ENCODE measurements at regions not wholly inside any gene's neighbourhood (a gene's known extent, or its start where the extent isn't known, plus 50 kb on each side); places are given as distances from the start of the nearest gene placed in this dataset.

DNA sequence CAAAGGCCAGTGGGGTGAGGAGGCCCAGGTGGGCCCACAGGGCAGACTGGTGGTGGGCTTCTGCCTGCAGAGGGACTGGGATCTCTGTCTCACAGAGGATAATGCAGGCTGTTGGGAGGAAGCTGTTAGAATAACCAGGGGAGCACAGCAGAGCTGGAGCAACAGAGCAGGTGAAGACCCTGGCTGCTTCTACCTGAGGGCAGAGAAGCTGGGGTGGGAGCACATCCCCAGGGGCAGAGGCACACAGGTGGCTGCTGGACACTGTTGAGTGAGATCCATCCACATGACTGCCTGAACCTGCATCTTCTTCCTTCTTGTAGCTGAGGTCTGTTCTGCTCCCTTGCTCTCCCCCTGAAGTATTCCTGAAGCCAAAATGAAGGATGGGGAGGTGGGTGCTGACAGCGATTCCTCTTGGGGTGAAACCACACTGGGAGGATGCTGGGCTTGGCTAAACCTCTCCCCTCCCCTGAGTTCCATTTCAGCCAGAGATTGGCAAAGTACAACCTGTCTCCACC lies 1725.0 kb downstream of the TP53TG3F start:
- Histone ChIP-seq H3K9me1 (ENCODE audit: control insufficient read depth, extremely low read depth, insufficient read depth, low read length) (no peaks in the 10 kb centered on the region), H4K20me1 (ENCODE audit: control insufficient read depth, extremely low read depth, insufficient read depth, low read length) (no peaks in the 10 kb centered on the region), H3K79me2 (ENCODE audit: control insufficient read depth, insufficient read depth, low read length) (no peaks in the 10 kb centered on the region), H2AFZ (ENCODE audit: control insufficient read depth, low read length) (no peak overlapping the region), H3K9ac (ENCODE audit: control insufficient read depth, extremely low read depth, insufficient read depth, low read length) (no peak overlapping the region), H3K4me2 (ENCODE audit: control insufficient read depth, extremely low read depth, insufficient read depth, low read depth, low read length) (no peak overlapping the region), H3K27ac (ENCODE audit: control insufficient read depth, insufficient read depth, low read length) (no peak overlapping the region), H3K27me3 (ENCODE audit: control insufficient read depth, extremely low read depth, insufficient read depth, low read length) (no peaks in the 10 kb centered on the region), H3K4me3 (ENCODE audit: control insufficient read depth in 2 of 3, extremely low read depth in 1 of 3, insufficient read depth in 2 of 3, low read depth in 1 of 3, low read length in 3 of 3) (no peak overlapping the region), H3K9me3 (ENCODE audit: control insufficient read depth, low read depth, low read length) (no peaks in the 10 kb centered on the region), H3K4me1 (ENCODE audit: control insufficient read depth, extremely low read depth, insufficient read depth, low read length) (no peaks in the 10 kb centered on the region), H3K36me3 (ENCODE audit: control insufficient read depth in 2 of 2, extremely low read depth in 1 of 2, insufficient read depth in 2 of 2, low read length in 2 of 2) (no peaks in the 10 kb centered on the region)
- FAIRE-seq: no peak
- DNase-seq (ENCODE audit: low read depth, low spot score): no peak
- dilution Hi-C loops (cut with MboI; ENCODE audit: extremely low pct_ligation_motif_present, low sequenced_read_pairs): no loop called here
- TF ChIP-seq CTCF (optimal IDR thresholded peaks at IDR 0.05 in 1 of 3, IDR thresholded peaks at IDR 0.05 in 1 of 3, conservative IDR thresholded peaks at IDR 0.05 in 1 of 3; ENCODE audit: extremely low read depth in 1 of 3, insufficient read depth in 2 of 3, low read length in 3 of 3): no peak
- TF ChIP-seq EZH2 (IDR thresholded peaks at IDR 0.05; ENCODE audit: low read length): no peak

DNA sequence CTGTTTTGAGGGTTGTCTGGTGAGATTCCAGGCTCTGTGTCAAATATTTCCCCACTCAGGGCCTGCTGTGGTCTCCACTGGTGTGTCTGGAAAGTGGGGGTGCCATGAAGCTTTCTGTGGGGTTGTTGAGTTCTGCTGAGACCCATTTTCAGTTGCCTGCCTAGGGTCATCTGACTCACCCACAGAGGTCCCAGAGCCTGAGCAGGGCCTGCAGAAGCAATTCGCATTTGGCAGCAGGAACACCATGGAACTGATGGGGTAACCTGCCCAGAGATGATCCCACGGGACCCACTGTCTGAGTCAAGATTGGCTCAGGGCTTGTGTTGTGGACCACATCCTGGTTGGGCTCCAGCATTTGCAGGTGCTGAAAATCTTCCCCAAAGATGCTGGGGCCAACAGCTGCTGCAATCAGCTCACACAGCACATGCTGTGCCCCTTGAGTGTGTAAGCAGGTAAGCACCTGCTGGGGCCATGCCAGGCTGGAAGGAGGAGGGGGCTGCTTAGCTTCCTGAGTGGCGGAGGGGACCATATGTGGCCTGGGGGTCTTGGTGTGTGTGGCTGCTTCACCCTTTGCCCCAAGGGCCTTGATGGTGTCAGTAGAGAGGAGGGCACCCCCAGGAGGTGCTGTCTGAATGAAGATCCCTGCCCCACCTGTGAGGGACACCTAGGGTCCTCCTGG lies 1726.1 kb downstream of the TP53TG3F start:
- no peaks in the 10 kb centered on the region for H3K36me3 ChIP-seq (ENCODE audit: control insufficient read depth in 2 of 2, extremely low read depth in 1 of 2, insufficient read depth in 2 of 2, low read length in 2 of 2)
- H3K4me1 ChIP-seq (ENCODE audit: control insufficient read depth, extremely low read depth, insufficient read depth, low read length): no peaks in the 10 kb centered on the region
- no peak overlapping the region for H3K4me2 ChIP-seq (ENCODE audit: control insufficient read depth, extremely low read depth, insufficient read depth, low read depth, low read length)
- dilution Hi-C loops (cut with MboI; ENCODE audit: extremely low pct_ligation_motif_present, low sequenced_read_pairs): no loop called here
- DNase-seq (ENCODE audit: low read depth, low spot score) (no peak), FAIRE-seq (no peak)
- no peaks in the 10 kb centered on the region for H4K20me1 ChIP-seq (ENCODE audit: control insufficient read depth, extremely low read depth, insufficient read depth, low read length)
- H3K79me2 ChIP-seq (ENCODE audit: control insufficient read depth, insufficient read depth, low read length): no peaks in the 10 kb centered on the region
- no peaks in the 10 kb centered on the region for H3K9me1 ChIP-seq (ENCODE audit: control insufficient read depth, extremely low read depth, insufficient read depth, low read length)
- H3K9ac ChIP-seq (ENCODE audit: control insufficient read depth, extremely low read depth, insufficient read depth, low read length): no peak overlapping the region
- H2AFZ ChIP-seq (ENCODE audit: control insufficient read depth, low read length): no peak overlapping the region
- no peak for TF ChIP-seq CTCF (optimal IDR thresholded peaks at IDR 0.05 in 1 of 3, IDR thresholded peaks at IDR 0.05 in 1 of 3, conservative IDR thresholded peaks at IDR 0.05 in 1 of 3; ENCODE audit: extremely low read depth in 1 of 3, insufficient read depth in 2 of 3, low read length in 3 of 3)
- TF ChIP-seq EZH2 (IDR thresholded peaks at IDR 0.05; ENCODE audit: low read length): no peak
- no peak overlapping the region for H3K27ac ChIP-seq (ENCODE audit: control insufficient read depth, insufficient read depth, low read length)
- H3K4me3 ChIP-seq (ENCODE audit: control insufficient read depth in 2 of 3, extremely low read depth in 1 of 3, insufficient read depth in 2 of 3, low read depth in 1 of 3, low read length in 3 of 3): no peak overlapping the region
- no peaks in the 10 kb centered on the region for H3K9me3 ChIP-seq (ENCODE audit: control insufficient read depth, low read depth, low read length)
- H3K27me3 ChIP-seq (ENCODE audit: control insufficient read depth, extremely low read depth, insufficient read depth, low read length): no peaks in the 10 kb centered on the region

Data from keratinocyte (primary cell).